Stimulated activated CD8-positive, alpha-beta memory T cell treated with anti-CD3 and anti-CD28 coated beads, Interleukin-2, amount 100 ng/mL, for 48 hours (primary cell): ENCODE measurements at regions not wholly inside any gene's neighbourhood (a gene's known extent, or its start where the extent isn't known, plus 50 kb on each side); places are given as distances from the start of the nearest gene placed in this dataset.

Experiments
- DNase-seq, 2 donors: peaks; one replicate each; pipeline ENCODE4 v3.0.0-alpha.2; 2020; ENCODE audit warnings: low read depth in 2 of 2

GRCh38 chr5:125551246-125551645 is 804.8 kb upstream of the ZNF608 start:
- DNase-seq: no peak

DNA sequence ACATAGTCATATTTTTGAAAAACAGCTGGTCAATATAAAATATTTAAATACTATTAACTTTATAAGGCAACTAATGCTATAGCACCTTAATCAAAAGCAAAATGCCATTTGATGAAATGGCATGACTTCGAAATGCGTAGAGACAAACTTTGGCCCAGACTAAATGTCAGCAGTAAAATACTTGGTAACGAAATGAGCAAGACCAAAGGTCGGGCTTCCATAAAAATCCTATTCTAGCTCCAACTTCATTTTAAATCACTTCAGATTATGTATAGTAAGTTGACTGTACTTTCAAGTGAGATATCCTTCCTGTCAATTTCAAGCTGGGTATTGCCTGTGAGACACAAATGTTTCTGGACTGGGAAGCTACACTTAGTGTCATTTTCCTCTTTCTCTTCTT is 805.4 kb upstream of the ZNF608 start:
- DNase-seq: no peak

DNA sequence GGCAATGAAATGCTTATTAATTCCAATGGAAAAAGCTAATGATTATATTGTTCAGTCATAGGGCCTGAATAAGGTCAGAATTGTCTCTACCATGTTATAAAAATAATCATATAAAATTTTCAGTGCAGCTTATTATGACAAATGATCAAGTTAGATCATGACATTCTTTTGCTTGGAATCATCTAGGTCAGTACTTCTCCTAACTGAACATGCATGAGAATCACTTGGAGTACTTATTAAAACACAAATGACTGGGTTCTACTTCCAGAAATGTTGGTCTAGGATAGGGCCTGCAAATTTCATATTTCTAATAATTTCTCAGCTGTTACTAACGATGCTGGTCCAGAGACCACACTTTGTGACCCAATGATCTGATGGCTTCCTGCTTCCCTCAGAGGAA is 806.0 kb upstream of the ZNF608 start:
- no peak for DNase-seq

GRCh38 chr5:125554355-125554754 is 807.9 kb upstream of the ZNF608 start:
- no peak for DNase-seq

DNA sequence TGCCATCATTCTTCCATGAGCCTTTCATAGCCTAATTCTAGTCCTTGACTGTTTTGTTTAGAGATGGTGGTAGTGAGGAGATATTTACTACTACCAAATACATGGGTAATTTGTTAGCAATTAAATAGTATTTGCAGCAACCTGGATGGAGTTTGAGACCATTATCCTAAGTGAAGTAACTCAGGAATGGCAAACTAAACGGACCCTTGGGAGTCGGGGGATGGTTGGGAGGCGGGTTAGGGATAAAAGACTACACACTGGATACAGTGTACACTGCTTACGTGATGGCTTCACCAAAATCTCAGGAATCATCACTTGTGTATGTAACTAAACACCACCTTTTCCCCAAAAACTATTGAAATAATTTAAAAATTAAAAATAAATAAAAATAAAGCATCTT is 809.2 kb upstream of the ZNF608 start:
- no peak for DNase-seq

DNA sequence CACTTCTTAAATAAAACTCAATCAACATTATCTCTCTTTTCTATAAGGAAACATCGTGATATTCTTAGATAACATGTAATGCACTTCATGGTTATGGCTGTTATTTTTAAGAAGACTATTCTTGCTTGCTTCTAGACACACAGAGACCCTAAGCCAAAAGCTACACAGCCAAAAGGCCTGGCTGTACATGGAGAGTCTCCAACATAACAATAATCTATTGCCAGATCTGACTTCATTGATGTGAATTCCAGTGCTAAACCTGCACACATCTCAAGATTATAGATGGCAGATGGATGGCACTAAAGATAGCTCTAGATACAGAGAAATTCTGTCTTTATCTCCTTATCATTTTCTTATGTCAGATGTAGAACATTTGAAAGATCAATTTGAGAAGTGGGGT is 811.6 kb upstream of the ZNF608 start:
- no peak for DNase-seq

DNA sequence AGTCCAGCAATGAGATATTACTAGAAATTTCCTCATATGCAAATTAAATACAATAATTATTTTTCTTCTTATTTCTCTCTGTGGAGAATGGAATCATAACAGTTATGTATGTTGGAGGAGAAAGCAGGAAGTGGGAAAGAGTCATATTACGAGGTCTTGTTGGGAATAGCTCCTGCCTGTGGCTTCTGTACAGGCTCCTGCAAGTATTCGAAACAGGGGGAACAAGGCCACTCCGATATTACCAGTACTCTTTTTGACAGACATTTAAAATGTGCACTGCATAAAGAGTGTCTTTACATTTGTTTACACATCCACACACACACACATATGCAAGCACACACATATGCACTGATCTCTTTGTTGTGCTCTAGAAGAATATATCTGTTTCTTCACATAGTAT is 812.0 kb upstream of the ZNF608 start:
- DNase-seq: no peak

GRCh38 chr5:125559296-125559695 is 812.9 kb upstream of the ZNF608 start:
- DNase-seq: no peak

DNA sequence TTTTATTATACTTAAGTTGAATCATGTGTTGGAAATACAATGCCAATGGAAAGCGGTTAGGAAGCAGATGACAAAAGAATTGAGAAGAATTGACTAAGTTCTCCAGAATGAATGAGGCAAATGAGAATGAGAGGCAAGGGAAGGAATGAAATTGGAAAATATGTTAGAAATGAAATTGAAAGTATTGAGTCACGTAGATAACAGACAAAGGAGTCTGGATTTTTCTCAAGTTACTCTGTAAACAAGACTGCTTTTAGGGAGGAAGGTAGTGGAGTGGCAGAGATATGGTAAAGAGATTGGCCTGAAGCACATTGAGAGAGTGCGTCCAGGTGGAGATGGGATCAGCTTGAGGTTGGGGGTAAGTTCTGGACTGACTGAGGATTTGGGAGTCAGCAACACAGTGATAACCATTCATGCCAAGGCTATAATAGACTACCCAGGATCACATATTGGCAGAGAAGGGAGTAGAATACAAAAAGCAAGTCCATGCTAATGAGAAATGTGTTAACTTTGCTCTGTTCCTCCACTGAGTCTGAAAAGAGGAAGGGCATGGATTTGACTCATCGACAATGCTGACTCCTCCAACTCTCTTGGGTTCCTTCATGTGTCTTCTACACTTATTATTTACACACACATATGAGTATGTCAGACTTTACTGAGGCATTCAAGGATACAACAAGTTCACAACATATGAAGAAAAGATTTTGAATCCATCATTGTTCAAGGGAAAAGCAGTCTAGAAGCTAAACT is 814.2 kb upstream of the ZNF608 start:
- no peak for DNase-seq

- DNase-seq: no peak
Measured at GRCh38 chr5:125564317-125564975, 818.0 kb upstream of the ZNF608 start.

GRCh38 chr5:125574491-125575044 is 828.1 kb upstream of the ZNF608 start:
- no peak for DNase-seq

GRCh38 chr5:125575171-125575890 is 828.9 kb upstream of the ZNF608 start:
- no peak for DNase-seq

DNA sequence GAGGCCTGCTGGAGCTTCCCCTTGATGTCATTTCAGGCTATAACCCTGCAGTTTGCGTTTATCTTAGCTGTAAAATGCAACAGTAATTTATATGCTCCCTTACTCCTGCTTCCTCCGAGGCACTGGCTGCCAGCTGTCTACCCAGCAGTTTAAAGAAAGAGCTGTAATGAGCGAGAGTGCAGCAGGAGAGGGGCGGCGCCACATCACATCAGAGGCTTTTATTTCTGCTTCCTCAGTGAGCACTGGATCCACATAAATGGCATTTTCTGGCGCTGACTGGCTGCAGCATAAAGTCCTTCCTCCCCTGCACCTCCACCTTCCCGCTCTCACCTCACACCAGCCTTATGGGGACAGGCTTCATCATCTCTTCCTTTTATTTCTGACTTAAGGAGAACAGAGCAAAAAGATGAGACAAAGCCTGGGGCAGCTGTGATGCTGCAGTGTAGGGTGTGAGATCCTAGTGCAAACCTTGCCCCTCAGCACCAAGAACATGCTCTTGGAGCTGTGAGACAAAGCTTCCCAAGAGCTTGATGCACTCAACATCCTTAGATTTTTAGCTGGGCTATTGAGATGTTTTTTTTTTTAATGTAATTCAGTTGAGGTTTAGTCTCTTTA is 829.6 kb upstream of the ZNF608 start:
- DNase-seq: no peak

GRCh38 chr5:125576822-125577221 is 830.4 kb upstream of the ZNF608 start:
- DNase-seq: no peak

DNA sequence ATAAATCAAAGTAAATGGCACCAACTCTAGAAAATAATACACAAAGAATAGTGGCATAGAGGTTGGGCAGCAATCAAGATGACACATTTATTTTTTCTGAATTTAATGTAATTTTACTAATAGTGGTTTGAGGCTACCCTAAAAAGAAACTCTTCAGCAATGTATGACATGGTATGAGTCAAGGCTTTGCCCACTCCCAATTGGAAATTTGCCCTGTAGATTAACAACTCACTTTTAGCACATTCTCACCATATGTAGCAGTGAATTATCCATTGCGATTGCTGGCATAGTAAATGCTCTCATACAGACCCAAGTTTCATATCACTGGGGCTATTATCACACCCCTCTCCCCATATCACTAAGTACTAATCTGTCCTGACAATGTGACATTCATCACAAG is 832.1 kb upstream of the ZNF608 start:
- DNase-seq: no peak

DNA sequence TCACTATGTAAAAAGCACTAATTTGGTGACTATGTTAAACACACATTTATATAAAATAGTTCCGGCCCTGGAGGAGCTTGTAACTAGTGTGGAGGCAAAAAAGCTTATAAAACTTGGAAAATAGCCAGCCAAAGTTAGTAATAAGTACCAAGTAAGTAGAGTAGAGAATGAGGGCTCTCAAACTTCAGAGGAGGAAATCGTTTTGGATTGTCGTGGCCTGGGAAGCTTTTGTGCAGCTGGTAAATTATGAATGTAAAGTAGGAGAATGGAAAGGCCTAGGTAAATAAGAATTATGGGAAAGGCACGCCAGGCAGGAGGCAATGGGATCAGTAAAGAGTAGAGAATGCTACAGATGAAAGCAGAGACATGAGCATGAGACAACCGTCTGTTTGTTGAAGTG is 832.7 kb upstream of the ZNF608 start:
- DNase-seq: no peak

- no peak for DNase-seq
Measured at GRCh38 chr5:125581311-125581710, 834.9 kb upstream of the ZNF608 start.

GRCh38 chr5:125582352-125582751 is 835.9 kb upstream of the ZNF608 start:
- DNase-seq: no peak

DNA sequence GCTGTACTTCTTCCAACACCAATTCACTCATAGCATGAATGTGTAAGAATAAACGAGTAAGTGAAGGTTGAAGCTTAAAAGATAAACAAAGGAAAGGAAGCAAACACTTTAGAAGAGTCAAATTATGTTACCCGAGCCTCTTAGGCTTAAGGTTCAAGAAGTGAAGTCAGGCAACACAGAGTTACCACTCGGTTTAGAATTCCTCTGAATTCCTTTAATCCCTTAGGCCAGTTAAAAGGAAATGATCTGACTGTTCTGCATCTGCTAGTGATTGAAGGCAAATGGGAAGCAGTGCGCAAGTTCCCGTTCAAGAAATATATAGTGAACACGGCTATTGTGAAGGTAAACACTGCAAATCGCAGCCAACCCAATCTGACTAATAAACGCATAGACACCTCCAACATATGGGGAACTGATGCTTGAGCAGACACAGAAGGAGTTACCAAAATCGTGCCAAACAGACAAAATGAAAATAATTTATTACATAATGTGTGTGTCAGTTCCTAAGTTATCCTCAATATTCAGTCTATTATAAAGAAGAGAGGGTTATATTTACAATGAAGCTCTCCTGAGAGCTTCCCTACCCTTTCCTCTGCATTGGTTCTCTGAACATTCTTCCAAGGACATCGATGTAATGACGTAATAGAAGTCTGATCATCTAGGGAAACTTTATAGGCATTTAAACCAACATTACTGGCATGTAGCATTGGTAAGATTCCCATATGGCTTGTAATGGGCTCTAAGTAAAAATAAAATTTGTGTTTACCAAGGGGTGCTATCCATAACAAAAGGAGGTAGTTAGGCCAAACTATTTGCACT is 837.1 kb upstream of the ZNF608 start:
- DNase-seq: no peak

DNA sequence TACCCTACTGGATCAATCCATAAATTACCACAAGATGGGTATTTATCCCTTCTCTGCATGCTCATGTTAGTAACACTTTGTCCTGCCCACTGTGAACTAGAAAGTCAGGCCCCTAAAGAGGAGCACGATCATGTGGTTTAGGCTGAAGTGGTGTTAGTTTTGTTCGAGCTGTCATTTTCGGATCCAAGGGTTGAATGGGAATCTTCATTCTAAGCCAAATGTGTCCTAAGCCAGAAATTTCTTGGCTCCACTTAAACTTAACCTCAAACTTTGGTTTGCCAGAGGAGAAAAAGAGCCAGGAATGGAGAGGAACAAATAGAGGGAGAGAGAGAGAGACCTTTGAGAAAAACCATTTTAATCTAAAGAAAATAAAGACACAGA is 837.7 kb upstream of the ZNF608 start:
- no peak for DNase-seq

DNA sequence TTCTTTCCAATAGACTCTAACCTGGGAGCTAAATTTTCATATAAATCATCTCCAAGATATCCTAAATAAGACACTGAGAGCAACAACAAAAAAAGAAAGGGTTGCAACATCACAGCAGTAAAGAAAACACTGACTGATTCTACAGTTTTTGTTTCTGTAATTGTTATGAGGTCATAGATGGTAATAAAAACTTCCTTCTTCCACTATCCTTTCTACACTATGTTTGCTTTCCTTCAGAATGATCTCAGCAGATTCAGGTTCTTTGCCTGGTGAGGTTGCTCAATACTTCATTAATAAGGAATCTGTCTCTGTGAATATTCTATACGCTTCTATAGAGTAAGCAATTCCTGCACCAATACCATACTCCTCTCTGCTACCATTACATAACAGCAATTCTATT is 835.6 kb upstream of the GRAMD2B start:
- DNase-seq: no peak
